ENCODE measurements at regions not wholly inside any gene's neighbourhood (a gene's known extent, or its start where the extent isn't known, plus 50 kb on each side); places are given as distances from the start of the nearest gene placed in this dataset.

- ATAC-seq, result no peak
- Histone ChIP-seq H3K36me3 (ENCODE audit: control insufficient read depth, insufficient read depth, low read length) (no peaks in the 10 kb centered on the region), H3K9me3 (ENCODE audit: control insufficient read depth, insufficient read depth, low read length) (no peaks in the 10 kb centered on the region), H3K27me3 (ENCODE audit: control insufficient read depth, insufficient read depth, low read length) (no peaks in the 10 kb centered on the region), H3K4me1 (ENCODE audit: control insufficient read depth, insufficient read depth, low read length) (no peaks in the 10 kb centered on the region), H3K4me3 (ENCODE audit: low read length) (no peak overlapping the region), H3K27ac (ENCODE audit: low read length) (no peak overlapping the region)
- no peak overlapping the region for H3K27ac Mint-ChIP-seq
- no peak for DNase-seq
- 94% methylated on average over 3 of the region's 4 CpGs for WGBS (ENCODE audit: insufficient coverage)
- H3K27me3 Mint-ChIP-seq (ENCODE audit: low read depth in 2 of 2), result no peaks in the 10 kb centered on the region
- intact Hi-C loops (cut with micrococcal nuclease), result no loop called here
- TF ChIP-seq CTCF (IDR thresholded peaks at IDR 0.05), result no peak
- H3K36me3 Mint-ChIP-seq, result no peaks in the 10 kb centered on the region
- peaks cover 9 to 12% of the 10 kb centered on the region in 2 donors for H3K9me3 Mint-ChIP-seq
- H3K4me3 Mint-ChIP-seq, result no peak overlapping the region
- no peaks in the 10 kb centered on the region for H3K4me1 Mint-ChIP-seq
Observed at GRCh38 chr1:95440511-95440910, 206.5 kb downstream of the RWDD3 start.

- WGBS (ENCODE audit: insufficient coverage), result 94% methylated on average over 3 of the region's 3 CpGs
- intact Hi-C loops (cut with micrococcal nuclease), result no loop called here
- TF ChIP-seq CTCF (IDR thresholded peaks at IDR 0.05), result no peak
Observed at GRCh38 chr1:95449516-95449915, 215.5 kb downstream of the RWDD3 start.

DNA sequence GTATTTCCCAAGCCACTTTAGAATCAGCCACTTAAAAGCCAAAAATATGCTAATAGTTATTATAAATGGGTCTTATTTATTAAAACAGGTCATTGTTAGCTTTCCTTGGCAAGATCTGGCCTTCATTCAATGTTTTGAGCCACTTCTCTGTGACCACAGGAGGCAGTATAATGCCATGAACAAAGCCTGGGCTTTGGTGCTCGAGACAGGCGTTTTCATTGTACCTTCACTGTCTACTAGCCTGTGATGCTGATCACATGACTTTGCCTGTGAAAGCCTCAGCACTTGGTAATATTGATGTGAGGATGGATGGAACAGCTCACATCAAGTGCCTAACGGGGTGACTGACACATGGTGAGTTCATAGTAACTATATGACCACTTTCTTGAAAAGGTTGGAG lies 217.0 kb downstream of the RWDD3 start:
- no peak overlapping the region for H3K27ac Mint-ChIP-seq
- peaks cover 3% of the 10 kb centered on the region for H3K9me3 ChIP-seq (ENCODE audit: control insufficient read depth, insufficient read depth, low read length)
- no peak overlapping the region for H3K4me3 Mint-ChIP-seq
- H3K27ac ChIP-seq (ENCODE audit: low read length), result no peak overlapping the region
- no peaks in the 10 kb centered on the region for H3K27me3 Mint-ChIP-seq (ENCODE audit: low read depth in 2 of 2)
- intact Hi-C loops (cut with micrococcal nuclease), result no loop called here
- WGBS (ENCODE audit: insufficient coverage), result 92% methylated on average over 3 of the region's 3 CpGs
- H3K27me3 ChIP-seq (ENCODE audit: control insufficient read depth, insufficient read depth, low read length), result no peaks in the 10 kb centered on the region
- DNase-seq (no peak), ATAC-seq (no peak)
- no peaks in the 10 kb centered on the region for H3K4me1 ChIP-seq (ENCODE audit: control insufficient read depth, insufficient read depth, low read length)
- H3K36me3 Mint-ChIP-seq, result no peaks in the 10 kb centered on the region
- no peak overlapping the region for H3K4me3 ChIP-seq (ENCODE audit: low read length)
- no peaks in the 10 kb centered on the region for H3K36me3 ChIP-seq (ENCODE audit: control insufficient read depth, insufficient read depth, low read length)
- no peak for TF ChIP-seq CTCF (IDR thresholded peaks at IDR 0.05)
- H3K9me3 Mint-ChIP-seq, result peaks cover 15 to 30% of the 10 kb centered on the region in 2 donors
- H3K4me1 Mint-ChIP-seq, result no peaks in the 10 kb centered on the region

More at GRCh38 chr1:95449516-95449915, 215.5 kb downstream of the RWDD3 start:
- Mint-ChIP-seq H3K9me3 (peaks cover 14 to 25% of the 10 kb centered on the region in 2 donors), H3K4me1 (no peaks in the 10 kb centered on the region), H3K4me3 (no peak overlapping the region), H3K27ac (no peak overlapping the region), H3K36me3 (no peaks in the 10 kb centered on the region), H3K27me3 (ENCODE audit: low read depth in 2 of 2) (no peaks in the 10 kb centered on the region)
- H3K27me3 ChIP-seq (ENCODE audit: control insufficient read depth, insufficient read depth, low read length), result no peaks in the 10 kb centered on the region
- H3K9me3 ChIP-seq (ENCODE audit: control insufficient read depth, insufficient read depth, low read length), result peaks cover 3% of the 10 kb centered on the region
- ATAC-seq (no peak), DNase-seq (no peak)
- H3K4me3 ChIP-seq (ENCODE audit: low read length), result no peak overlapping the region
- no peaks in the 10 kb centered on the region for H3K36me3 ChIP-seq (ENCODE audit: control insufficient read depth, insufficient read depth, low read length)
- no peaks in the 10 kb centered on the region for H3K4me1 ChIP-seq (ENCODE audit: control insufficient read depth, insufficient read depth, low read length)
- no peak overlapping the region for H3K27ac ChIP-seq (ENCODE audit: low read length)

- no peak overlapping the region for H3K4me3 ChIP-seq (ENCODE audit: low read length)
- H3K27ac ChIP-seq (ENCODE audit: low read length), result no peak overlapping the region
- DNase-seq (no peak), ATAC-seq (no peak)
- H3K27me3 Mint-ChIP-seq (ENCODE audit: low read depth in 2 of 2), result no peaks in the 10 kb centered on the region
- WGBS (ENCODE audit: insufficient coverage), result 93% methylated on average over 3 of the region's 3 CpGs
- TF ChIP-seq CTCF (IDR thresholded peaks at IDR 0.05), result no peak
- H3K4me1 Mint-ChIP-seq, result no peaks in the 10 kb centered on the region
- intact Hi-C loops (cut with micrococcal nuclease), result no loop called here
- H3K9me3 ChIP-seq (ENCODE audit: control insufficient read depth, insufficient read depth, low read length), result peaks cover 3% of the 10 kb centered on the region
- no peak overlapping the region for H3K27ac Mint-ChIP-seq
- H3K4me1 ChIP-seq (ENCODE audit: control insufficient read depth, insufficient read depth, low read length), result no peaks in the 10 kb centered on the region
- no peak overlapping the region for H3K4me3 Mint-ChIP-seq
- no peaks in the 10 kb centered on the region for H3K27me3 ChIP-seq (ENCODE audit: control insufficient read depth, insufficient read depth, low read length)
- H3K36me3 Mint-ChIP-seq, result no peaks in the 10 kb centered on the region
- H3K9me3 Mint-ChIP-seq, result peaks cover 16 to 32% of the 10 kb centered on the region in 2 donors
- no peaks in the 10 kb centered on the region for H3K36me3 ChIP-seq (ENCODE audit: control insufficient read depth, insufficient read depth, low read length)
Observed at GRCh38 chr1:95451904-95452303, 217.9 kb downstream of the RWDD3 start.
